HS-5 (cell line): ENCODE measurements at regions not wholly inside any gene's neighbourhood (a gene's known extent, or its start where the extent isn't known, plus 50 kb on each side); places are given as distances from the start of the nearest gene placed in this dataset.
A peak's percentile ranks its signal among the peaks of the same experiment; 100 is the strongest.

ENCODE experiments used
- DNase-seq: peaks from one replicate; pipeline ENCODE4 v3.0.0-alpha.2; 2012; ENCODE audit warnings: low read depth

DNA sequence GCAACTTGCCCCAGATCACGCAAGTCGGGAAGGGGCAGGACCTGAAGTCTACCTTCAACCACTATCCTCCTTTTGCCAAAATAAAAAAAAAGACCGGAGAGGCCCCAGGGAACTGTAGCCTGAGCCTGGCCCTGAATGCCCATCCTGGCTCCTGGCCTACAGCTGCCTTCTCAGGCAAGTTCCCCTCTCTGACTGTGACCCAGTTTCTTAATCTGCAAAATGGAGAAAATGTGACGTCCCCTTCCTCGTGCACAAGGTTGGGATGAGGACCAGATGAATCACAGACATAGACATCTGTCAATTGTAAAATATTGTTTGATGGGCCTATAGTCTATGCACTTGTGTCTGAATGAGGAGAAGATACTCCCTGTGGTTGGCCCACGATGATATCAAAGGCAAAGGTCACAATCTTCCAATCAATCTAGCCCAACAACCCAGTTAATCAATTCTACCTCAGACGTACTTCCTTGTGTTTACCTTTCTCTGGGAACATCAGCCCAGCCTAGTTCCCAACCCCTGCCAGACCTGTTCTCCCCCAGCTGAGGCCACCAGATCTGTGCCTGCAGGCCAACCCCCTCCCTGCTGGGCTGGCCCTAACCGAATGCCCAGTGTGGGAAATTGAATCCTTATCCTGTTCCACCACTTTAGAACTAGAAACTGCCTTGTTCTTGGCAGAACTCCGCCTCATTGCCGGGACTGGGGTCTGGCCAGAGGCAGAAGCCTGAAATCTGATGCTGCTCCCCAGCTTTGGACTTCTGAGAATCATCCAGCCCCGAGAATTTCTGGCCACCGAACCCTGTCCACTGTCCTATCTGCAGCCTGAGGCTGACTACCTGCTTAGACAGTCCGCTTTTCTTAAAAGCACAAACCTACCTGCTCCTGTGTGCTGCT lies 101.8 kb upstream of the LIPC start:
- no peak for DNase-seq

- DNase-seq, result no peak
These were observed 100.8 kb upstream of the LIPC start for GRCh38 chr15:58330741-58331559.

DNA sequence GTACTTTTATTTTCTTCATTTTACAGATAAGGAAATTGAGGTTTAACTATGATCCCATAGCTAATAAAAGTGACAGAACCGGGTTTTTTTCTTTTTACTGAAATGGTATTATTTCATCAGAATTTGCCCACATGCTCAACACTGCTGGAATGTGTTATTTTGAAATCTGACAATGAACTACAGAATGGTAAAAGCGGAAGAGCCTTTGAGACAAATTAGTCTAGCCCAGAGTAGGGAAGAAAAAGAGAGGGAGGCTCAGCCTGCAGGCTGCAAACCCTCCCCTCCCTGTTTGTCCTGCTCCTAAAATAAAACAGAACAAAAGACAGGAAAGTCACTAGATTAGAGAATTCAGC lies 100.3 kb upstream of the LIPC start:
- no peak for DNase-seq

GRCh38 chr15:58331913-58332675 lies 99.7 kb upstream of the LIPC start:
- peak; percentile 99 for DNase-seq

DNA sequence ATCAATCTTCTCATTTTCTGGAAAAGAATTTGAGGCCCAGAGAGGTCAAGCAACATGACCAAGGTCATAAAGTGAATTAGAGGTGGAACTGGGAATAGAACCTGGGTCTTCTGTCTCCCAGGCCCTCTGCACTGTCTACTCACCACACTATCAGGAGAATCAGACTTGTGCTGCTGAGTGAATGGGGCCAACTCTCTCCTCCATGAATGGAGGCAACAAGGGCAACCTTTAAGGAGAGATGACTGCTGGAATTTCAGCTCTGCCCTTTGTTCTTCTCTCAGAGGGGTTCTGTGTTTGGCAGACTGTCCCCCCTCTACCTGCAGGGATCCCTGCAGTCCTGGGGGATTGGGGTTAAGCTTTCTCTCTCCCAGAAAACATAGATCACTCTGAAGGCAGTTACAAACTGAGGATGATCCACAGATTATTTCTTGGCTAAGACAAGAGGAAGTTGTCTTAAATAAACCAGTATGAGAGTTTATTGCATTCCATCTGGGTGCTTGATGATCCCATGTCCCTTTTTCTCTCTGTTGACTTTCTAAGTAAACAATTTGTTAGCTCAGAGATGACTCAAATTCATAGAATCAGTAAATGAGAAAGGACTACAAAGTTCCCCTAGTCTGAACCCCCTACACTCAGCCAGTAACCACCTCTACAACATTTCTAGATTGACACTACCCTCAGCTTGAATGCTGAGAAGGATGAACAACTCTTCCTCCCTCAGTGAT lies 99.0 kb upstream of the LIPC start:
- DNase-seq, result peak; percentile 36

DNA sequence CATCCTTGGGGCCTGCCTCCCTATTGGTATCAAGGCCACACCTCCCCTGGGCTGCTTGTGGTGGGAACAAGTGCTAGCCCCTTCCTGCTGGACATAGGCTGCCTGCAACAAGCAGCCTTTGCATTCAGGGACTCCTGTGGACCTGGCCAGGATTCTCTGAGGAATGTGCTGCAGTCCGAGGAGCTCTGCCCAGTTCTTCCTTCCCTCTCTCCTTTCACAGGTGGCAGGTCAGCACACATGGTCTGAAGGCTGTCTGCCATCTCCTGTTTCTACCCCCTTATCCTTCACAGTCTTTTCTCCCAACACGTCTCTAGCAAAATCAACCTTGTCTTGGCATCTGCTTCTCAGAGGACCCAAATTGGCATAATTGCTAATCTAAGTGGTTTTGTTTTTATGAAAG lies 97.0 kb upstream of the LIPC start:
- no peak for DNase-seq

DNA sequence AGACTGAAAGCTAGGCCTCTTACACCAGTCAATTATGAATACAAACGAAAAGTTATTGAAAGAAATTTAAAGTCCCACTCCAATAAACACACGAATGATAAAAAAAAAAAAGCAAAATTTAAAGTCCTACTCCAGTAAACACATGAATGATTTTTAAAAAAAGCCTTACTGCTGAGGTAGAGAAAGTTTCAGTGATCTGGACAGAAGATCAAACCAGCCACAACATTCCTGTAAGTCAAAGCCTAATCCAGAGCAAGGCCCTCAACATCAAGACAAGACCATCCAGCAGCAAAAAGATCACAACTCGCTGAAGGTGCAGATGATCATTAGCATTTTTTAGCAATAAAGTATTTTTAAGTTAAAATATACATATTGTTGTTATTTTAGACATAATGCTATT lies 95.6 kb upstream of the LIPC start:
- DNase-seq, result no peak

DNA sequence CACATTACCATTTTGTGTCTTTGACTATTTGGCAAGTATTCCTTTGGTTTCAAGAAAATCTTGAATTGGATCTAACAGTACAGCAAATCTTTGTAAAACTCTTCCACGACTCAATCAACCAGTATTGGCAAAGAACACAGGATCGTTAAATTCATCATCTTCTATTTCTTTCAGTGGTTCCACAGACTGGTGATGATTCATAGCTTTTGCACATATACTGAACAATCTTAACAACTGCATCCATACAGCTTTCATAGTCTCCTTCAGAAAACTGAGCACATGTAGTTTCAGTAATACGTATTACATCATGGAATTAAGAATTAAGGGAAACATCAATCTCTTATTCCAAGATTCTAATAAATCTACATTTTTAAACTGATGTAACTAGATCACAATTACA lies 91.6 kb upstream of the LIPC start:
- DNase-seq, result no peak

DNA sequence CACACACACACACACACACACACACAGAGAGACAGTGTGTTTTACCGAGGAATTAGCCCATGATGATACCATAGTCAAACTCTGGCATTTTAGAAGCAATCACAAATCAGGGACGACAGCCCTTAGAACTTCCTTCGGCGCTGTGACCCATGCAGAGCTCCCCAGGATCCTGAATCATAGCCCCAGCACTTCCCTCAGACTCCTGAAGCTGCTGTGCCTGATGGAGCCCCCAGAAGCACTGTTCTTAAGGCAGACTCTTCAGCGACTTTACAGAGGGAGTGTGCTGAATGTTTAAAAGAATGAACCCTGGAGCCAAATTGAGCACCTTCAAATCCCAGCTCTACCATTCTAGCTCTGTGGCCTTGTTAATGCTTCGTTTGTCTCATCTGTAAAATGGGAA lies 89.3 kb upstream of the LIPC start:
- DNase-seq, result no peak

DNA sequence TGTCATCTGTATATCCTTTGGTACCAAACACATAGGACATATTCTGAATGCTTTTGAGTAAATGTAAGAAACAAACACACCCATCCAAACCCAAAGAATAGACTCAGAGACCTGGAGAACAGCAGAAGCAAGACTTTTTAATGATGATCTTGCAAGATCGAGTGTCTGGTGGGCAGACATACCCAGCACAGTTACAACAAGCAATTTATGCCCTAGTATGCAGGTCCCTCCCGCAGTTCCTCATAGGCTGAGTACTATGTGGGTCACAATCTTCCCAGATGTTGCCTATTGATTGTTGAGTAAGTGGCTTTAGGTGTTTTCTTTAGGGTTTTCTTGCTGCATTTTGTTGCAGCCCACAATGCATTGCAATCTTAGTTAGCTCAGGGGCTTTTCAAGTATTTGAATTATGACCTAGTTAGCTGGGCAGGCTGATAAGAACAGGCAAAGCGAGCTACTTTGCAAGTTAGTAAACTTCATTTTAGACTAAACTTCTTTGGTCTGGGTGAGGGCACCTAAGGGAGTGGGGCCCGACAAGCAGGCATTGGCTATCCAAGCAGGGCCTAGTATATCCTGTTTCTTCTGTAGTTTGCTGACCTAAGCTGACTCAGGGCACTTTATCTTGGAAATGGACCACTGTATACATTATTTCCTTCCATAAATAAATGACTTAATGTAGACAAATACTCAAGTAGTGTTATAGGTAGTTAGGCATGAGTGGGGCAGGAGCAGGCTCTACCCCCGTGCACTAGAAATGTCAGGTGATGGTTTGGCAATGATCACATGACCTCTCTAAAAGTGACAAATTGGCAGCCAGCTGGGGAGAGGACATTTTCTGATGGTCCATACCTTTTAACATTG lies 87.3 kb upstream of the LIPC start:
- no peak for DNase-seq

DNA sequence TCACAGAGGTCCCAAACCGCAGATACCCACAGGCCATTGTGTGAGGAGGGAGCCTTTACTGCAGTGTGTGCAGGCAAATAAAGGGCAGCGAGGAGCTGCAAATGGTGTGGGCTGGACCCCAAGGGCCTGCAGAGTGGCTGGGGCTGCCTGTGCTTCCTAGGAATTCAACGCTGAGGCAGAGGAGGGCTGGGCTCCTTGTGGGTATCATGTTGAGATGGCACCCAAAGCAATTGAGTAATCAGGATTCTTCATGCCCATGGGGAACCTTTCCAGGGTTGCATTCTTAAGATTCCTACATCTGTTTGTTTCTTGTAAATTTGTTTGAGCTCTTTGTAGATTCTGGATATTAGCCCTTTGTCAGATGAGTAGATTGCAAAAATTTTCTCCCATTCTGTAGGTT lies 85.4 kb upstream of the LIPC start:
- peak; percentile 53 for DNase-seq

GRCh38 chr15:58348095-58348812 lies 83.5 kb upstream of the LIPC start:
- no peak for DNase-seq

DNA sequence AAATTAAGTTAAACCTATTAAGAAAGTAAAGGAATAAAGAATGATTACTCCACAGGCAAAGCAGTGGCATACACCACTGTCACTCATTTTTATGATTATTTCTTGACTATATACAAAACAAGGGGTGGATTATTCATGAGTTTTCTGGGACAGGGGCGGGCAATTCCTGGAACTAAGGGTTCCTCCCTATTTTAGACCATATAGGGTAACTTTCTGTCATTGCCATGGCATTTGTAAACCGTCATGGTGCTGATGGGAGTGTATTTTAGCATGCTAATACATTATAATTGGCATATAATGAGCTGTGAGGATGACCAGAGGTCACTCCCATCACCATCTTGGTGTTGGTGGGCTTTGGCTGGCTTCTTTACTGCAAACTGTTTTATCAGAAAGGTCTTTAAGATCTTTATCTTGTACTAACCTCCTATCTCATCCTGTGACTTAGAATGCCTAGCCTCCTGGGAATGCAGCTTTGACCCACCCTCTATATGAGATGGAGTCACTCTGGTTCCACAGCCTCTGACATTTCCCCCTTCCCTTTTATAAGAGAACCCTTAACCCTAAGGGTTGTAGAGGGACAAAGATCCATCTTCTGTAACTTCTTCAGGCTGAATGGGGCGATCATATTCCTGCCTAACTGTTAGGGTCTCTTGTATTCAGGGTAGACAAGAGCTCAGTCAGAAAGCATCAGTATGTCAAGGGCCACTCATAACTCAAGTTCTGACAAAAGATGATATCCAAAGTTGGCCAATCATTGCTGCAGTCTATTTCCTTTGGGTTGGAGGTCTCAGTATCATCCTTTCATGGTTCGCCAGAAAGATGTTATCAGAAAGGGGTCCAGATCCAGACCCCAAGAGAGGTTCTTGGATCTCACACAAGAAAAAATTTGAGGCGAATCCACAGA lies 79.5 kb upstream of the LIPC start:
- no peak for DNase-seq

- DNase-seq, result no peak
These were observed 76.3 kb upstream of the LIPC start for GRCh38 chr15:58355382-58355971.

DNA sequence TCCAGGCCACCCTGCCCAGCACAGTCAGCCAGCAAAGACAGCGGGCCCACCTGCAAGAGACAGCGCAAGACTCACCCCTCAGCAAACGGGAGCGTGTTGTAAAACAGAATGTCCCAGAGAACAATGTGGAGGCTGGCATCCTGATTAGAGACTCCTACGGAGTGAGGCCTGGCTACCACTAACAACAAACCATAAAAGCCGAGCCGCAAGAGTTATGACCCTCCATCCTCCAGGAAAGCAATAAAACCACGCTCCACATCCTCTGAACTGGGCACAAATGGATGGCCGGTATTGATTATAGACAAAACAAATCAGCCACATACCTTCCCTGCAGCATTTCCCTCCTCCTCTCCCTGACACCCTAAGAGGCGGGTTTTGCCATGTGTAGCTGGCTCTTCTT lies 75.8 kb upstream of the LIPC start:
- DNase-seq, result no peak

GRCh38 chr15:58357529-58358476 lies 74.0 kb upstream of the LIPC start:
- no peak for DNase-seq

DNA sequence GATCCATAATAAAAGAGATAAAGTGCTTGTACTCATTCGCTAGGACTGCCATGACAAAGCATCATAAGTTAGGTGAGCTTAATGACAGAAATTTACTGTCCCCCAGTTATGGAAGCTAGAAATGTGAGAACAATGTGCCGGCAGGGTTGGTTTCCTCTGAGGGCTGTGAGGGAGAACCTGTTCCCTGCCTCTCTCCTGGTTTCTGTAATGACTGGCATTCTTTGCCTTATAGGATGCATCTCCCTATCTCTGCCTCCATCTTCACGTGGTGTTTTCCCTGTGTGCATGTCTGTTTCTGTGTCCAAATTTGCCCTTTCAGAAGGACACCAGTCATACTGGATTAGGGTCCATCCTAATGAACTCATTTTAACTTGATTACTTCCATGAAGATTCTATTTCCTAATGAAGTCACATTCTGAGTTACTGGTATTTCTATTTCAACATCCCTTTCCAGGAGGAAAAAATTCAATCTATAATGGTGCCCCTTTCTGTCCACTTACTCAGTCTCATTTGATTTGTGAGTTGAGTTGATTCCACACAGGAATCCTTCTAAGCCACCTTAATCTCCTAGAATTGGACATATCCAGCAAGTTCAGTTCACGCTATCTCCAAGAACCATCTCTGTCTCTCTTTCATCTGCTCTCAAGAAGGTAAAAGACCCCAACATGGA lies 71.2 kb upstream of the LIPC start:
- DNase-seq, result no peak
